WTC11 (cell line): ENCODE measurements at regions not wholly inside any gene's neighbourhood (a gene's known extent, or its start where the extent isn't known, plus 50 kb on each side); places are given as distances from the start of the nearest gene placed in this dataset.

Experiments used
- CBFB ChIP-seq: sonication (generic); formaldehyde crosslinking; IDR thresholded peaks from 2 replicates; pipeline ENCODE4 v1.8.1; 2022; ENCODE audit warnings: mild to moderate bottlenecking, low read depth, missing genetic modification reagents
- CREM ChIP-seq: sonication (generic); formaldehyde crosslinking; IDR thresholded peaks from 2 replicates; pipeline ENCODE4 v1.8.1; 2022; ENCODE audit warnings: mild to moderate bottlenecking, missing genetic modification reagents, moderate library complexity
- FOXP1 ChIP-seq: sonication (generic); formaldehyde crosslinking; IDR thresholded peaks from 2 replicates; pipeline ENCODE4 v1.8.0; 2022; ENCODE audit warnings: missing genetic modification reagents, mild to moderate bottlenecking, moderate library complexity, borderline replicate concordance
- TF ChIP-seq, protein P1 (sequence below): fragments of 200-600 bp; IDR thresholded peaks from 2 replicates; pipeline ENCODE4 v1.8.0; 2022; ENCODE audit warnings: antibody characterized with exemption
- TF ChIP-seq, protein P2 (sequence below): sonication (generic); formaldehyde crosslinking; IDR thresholded peaks from 2 replicates; pipeline ENCODE4 v1.8.1; 2022; ENCODE audit warnings: low read depth, missing genetic modification reagents, borderline replicate concordance
- TF ChIP-seq, protein P3 (sequence below): sonication (generic); formaldehyde crosslinking; IDR thresholded peaks from 2 replicates; pipeline ENCODE4 v1.8.1; 2022; ENCODE audit warnings: missing genetic modification reagents, borderline replicate concordance

DNA sequence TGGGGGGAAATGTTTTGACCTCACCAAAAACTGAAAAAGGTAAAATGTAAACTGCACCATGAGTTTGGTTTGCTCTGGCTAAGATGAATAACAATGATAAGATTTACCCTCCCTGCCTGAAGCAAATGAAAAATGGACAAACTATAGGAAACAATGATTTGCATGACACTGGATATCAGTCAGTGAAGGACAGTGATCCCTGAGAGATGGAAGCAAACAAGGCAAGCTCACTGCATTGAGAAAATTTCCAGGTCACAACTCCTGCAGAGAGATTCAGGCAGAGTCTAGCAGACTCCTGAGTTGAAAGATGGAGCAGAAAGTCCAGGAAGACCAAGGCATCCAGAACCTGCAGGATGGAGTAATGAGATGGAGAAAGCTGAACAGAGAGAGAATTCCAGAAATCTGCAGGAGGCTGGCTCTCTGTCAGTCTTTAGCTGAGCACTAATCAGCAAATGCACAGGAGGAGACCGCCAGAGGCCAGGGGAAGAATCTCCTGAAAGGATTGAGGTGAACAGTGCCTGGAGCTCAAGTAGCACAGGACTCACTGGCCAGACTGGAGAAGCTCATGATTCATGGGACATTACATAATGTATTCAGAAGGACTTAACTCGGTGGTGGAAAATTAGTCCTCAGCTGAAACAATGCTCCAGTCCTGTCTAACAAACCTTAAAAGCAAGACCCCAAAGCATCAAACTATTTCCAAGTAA is 51.2 kb upstream of the PALS2 start:
- TF ChIP-seq, protein P1, sequence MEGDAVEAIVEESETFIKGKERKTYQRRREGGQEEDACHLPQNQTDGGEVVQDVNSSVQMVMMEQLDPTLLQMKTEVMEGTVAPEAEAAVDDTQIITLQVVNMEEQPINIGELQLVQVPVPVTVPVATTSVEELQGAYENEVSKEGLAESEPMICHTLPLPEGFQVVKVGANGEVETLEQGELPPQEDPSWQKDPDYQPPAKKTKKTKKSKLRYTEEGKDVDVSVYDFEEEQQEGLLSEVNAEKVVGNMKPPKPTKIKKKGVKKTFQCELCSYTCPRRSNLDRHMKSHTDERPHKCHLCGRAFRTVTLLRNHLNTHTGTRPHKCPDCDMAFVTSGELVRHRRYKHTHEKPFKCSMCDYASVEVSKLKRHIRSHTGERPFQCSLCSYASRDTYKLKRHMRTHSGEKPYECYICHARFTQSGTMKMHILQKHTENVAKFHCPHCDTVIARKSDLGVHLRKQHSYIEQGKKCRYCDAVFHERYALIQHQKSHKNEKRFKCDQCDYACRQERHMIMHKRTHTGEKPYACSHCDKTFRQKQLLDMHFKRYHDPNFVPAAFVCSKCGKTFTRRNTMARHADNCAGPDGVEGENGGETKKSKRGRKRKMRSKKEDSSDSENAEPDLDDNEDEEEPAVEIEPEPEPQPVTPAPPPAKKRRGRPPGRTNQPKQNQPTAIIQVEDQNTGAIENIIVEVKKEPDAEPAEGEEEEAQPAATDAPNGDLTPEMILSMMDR, result no peak
- TF ChIP-seq, protein P2, sequence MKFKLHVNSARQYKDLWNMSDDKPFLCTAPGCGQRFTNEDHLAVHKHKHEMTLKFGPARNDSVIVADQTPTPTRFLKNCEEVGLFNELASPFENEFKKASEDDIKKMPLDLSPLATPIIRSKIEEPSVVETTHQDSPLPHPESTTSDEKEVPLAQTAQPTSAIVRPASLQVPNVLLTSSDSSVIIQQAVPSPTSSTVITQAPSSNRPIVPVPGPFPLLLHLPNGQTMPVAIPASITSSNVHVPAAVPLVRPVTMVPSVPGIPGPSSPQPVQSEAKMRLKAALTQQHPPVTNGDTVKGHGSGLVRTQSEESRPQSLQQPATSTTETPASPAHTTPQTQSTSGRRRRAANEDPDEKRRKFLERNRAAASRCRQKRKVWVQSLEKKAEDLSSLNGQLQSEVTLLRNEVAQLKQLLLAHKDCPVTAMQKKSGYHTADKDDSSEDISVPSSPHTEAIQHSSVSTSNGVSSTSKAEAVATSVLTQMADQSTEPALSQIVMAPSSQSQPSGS, result no peak
- no peak for TF ChIP-seq CREM (CRISPR knock-in tag)
- TF ChIP-seq CBFB (CRISPR knock-in tag), result no peak
- TF ChIP-seq, protein P3, sequence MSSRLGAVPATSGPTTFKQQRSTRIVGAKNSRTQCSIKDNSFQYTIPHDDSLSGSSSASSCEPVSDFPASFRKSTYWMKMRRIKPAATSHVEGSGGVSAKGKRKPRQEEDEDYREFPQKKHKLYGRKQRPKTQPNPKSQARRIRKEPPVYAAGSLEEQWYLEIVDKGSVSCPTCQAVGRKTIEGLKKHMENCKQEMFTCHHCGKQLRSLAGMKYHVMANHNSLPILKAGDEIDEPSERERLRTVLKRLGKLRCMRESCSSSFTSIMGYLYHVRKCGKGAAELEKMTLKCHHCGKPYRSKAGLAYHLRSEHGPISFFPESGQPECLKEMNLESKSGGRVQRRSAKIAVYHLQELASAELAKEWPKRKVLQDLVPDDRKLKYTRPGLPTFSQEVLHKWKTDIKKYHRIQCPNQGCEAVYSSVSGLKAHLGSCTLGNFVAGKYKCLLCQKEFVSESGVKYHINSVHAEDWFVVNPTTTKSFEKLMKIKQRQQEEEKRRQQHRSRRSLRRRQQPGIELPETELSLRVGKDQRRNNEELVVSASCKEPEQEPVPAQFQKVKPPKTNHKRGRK (CRISPR knock-in tag), result no peak
- TF ChIP-seq FOXP1 (CRISPR knock-in tag), result no peak
